Panc1 (cell line): ENCODE measurements at regions not wholly inside any gene's neighbourhood (a gene's known extent, or its start where the extent isn't known, plus 50 kb on each side); places are given as distances from the start of the nearest gene placed in this dataset.

Source experiments
- ATAC-seq: fragments of 200-7000 bp; cut with Tn5 transposase; 2 replicates; pipeline ENCODE4 v1.9.1; 2020; ENCODE audit warnings: mild to moderate bottlenecking, moderate library complexity
- BruUV-seq: library from RNA; stranded (reverse); fragments of 400-500 nt; replicated peaks from 2 replicates; lab custom pipeline; 2021; lab: Mats Ljungman, UMichigan
- CTCF ChIA-PET: fragments of 300-600 bp; sonication (Branson Sonifier 250); formaldehyde crosslinking; loops from one replicate; lab custom pipeline; 2022; ENCODE audit warnings: antibody characterized with exemption; lab: Charles Lee
- POLR2A ChIA-PET: fragments of 300-600 bp; sonication (Branson Sonifier 250); formaldehyde crosslinking; loops from one replicate; lab custom pipeline; 2022; ENCODE audit warnings: antibody characterized with exemption; lab: Charles Lee
- DNase-seq: peaks from one replicate; pipeline ENCODE4 v3.0.0-alpha.2; 2010; ENCODE audit warnings: low read depth, low spot score
- H3K27ac ChIP-seq: 2 replicates; pipeline ENCODE4 v1.5.1; 2011; ENCODE audit warnings: mild to moderate bottlenecking, low read length, inconsistent platforms
- H3K27me3 ChIP-seq: fragments of 200-500 bp; sonication (Bioruptor generic); 2 replicates; pipeline ENCODE4 v1.6.0; 2014; ENCODE audit warnings: low read length, inconsistent platforms; ENCODE audit not compliant: control insufficient read depth, insufficient read depth
- H3K36me3 ChIP-seq: fragments of 200-500 bp; sonication (Bioruptor generic); 2 replicates; pipeline ENCODE4 v1.5.1; 2014; ENCODE audit warnings: inconsistent platforms, mild to moderate bottlenecking, low read length, moderate library complexity; ENCODE audit not compliant: control insufficient read depth, insufficient read depth
- H3K4me1 ChIP-seq: 2 replicates; pipeline ENCODE4 v1.5.1; 2011; ENCODE audit warnings: inconsistent platforms, mild to moderate bottlenecking, low read length, moderate library complexity; ENCODE audit not compliant: control insufficient read depth, insufficient read depth
- H3K4me3 ChIP-seq, 2 experiments: 2 replicates each; pipeline ENCODE4 v1.5.1; 2011 to 2012; ENCODE audit warnings: low read depth in 2 of 2, low read length in 2 of 2, mild to moderate bottlenecking in 2 of 2, inconsistent platforms in 1 of 2, moderate library complexity in 1 of 2
- H3K9me3 ChIP-seq: fragments of 200-500 bp; sonication (Bioruptor generic); 2 replicates; pipeline ENCODE4 v1.5.1; 2014; ENCODE audit warnings: low read depth, mild to moderate bottlenecking, inconsistent platforms, low read length, moderate library complexity; ENCODE audit not compliant: control insufficient read depth, insufficient read depth
- CTCF ChIP-seq: fragments of 450-650 bp; IDR thresholded peaks from 2 replicates; pipeline ENCODE4 v1.5.1; 2017; ENCODE audit warnings: mild to moderate bottlenecking
- POLR2AphosphoS5 ChIP-seq: IDR thresholded peaks from 2 replicates; pipeline ENCODE4 v1.6.1; 2012; ENCODE audit warnings: mild to moderate bottlenecking, low read depth, low read length, moderate library complexity
- REST ChIP-seq, 2 experiments: IDR thresholded peaks; 2 replicates each; pipeline ENCODE4 v1.6.1; 2011 to 2012; ENCODE audit warnings: low read depth in 2 of 2, control low read depth in 1 of 2, low read length in 1 of 2, mild to moderate bottlenecking in 1 of 2, moderate library complexity in 1 of 2; ENCODE audit not compliant: insufficient read depth in 1 of 2
- SIN3A ChIP-seq: IDR thresholded peaks from 2 replicates; pipeline ENCODE4 v1.6.1; 2012; ENCODE audit warnings: low read depth, mild to moderate bottlenecking, low read length, moderate library complexity, borderline replicate concordance; ENCODE audit not compliant: insufficient read depth
- TCF7L2 ChIP-seq: IDR thresholded peaks from 2 replicates; pipeline ENCODE4 v1.6.1; 2011; ENCODE audit warnings: mild to moderate bottlenecking, low read depth, low read length, inconsistent platforms
- in situ Hi-C: cut with HindIII; loops from 2 replicates; pipeline ENCODE4 v1.10.0; 2016; ENCODE audit warnings: low sequenced_read_pairs, low pct_unique_long_range_greater_than_20kb
- intact Hi-C: fragments of 100-400 bp; cut with micrococcal nuclease; formaldehyde crosslinking; loops from one replicate; pipeline ENCODE4 v1.10.0; 2022; ENCODE audit not compliant: unreplicated experiment

GRCh38 chr7:76129366-76129765, 72.3 kb upstream of the SRRM3 start:
- no peaks in the 10 kb centered on the region for H3K27me3 ChIP-seq
- ATAC-seq (no peak), DNase-seq (no peak)
- intact Hi-C loops: no loop called here
- in situ Hi-C loops: no loop called here
- ChIA-PET POLR2A (no interaction called here), CTCF (no interaction called here)
- H3K4me3 ChIP-seq: no peak overlapping the region
- no TSS peak for BruUV-seq
- H3K4me1 ChIP-seq: no peaks in the 10 kb centered on the region
- no peaks in the 10 kb centered on the region for H3K36me3 ChIP-seq
- H3K27ac ChIP-seq: no peak overlapping the region
- H3K9me3 ChIP-seq: no peaks in the 10 kb centered on the region
- TF ChIP-seq REST (IDR thresholded peaks at IDR 0.05; ENCODE audit: insufficient read depth in 1 of 2, low read depth in 2 of 2, low read length in 1 of 2): no peak
- no peak for TF ChIP-seq SIN3A

GRCh38 chr7:76129836-76130235, 71.9 kb upstream of the SRRM3 start:
- no peaks in the 10 kb centered on the region for H3K27me3 ChIP-seq
- POLR2A ChIA-PET: no interaction called here
- in situ Hi-C loops: no loop called here

More at GRCh38 chr7:76129836-76130235, 71.9 kb upstream of the SRRM3 start:
- CTCF ChIA-PET: no interaction called here
- DNase-seq: no peak
- Histone ChIP-seq H3K27ac (no peak overlapping the region), H3K9me3 (no peaks in the 10 kb centered on the region), H3K4me1 (no peaks in the 10 kb centered on the region), H3K36me3 (no peaks in the 10 kb centered on the region), H3K4me3 (no peak overlapping the region)
- no TSS peak for BruUV-seq
- intact Hi-C loops: no loop called here
- TF ChIP-seq TCF7L2 (no peak), POLR2AphosphoS5 (no peak), CTCF (no peak), SIN3A (no peak), REST (IDR thresholded peaks at IDR 0.05; ENCODE audit: insufficient read depth in 1 of 2, low read depth in 2 of 2, low read length in 1 of 2) (no peak)
- no peak for ATAC-seq
